ENCODE measurements at regions not wholly inside any gene's neighbourhood (a gene's known extent, or its start where the extent isn't known, plus 50 kb on each side); places are given as distances from the start of the nearest gene placed in this dataset.
A peak's percentile ranks its signal among the peaks of the same experiment; 100 is the strongest.

DNA sequence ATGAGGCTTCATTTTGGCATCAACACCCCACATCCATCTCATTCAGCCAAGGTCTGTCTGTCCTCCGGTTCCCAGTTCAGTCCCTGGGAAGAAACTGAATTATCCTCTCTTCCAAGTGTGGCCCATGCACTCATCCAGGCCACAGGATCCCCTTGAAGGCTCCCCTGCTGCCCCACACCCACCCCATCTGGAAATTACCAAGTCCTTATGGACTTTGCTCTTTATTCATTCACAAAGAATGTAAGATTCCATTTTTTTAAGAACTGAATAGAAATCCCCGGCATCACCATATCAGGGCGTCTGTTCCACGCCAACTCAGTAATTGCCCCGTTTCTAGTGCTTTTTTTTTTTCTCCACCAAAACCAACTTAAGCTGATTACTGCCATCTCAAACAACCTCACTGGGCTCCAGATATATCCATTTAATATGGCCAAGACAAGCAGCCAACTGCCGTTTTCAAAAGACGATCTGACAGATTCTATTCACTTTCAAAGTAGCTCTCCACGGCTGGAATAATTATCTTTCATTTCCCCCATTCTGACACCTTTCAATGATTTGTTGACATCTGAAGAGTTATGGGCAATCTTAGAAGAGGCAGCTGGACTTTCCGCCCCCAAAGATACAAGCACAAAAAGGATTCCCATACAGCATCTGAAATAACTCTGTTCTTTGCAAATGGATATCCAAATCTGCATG is 55.9 kb downstream of the OLIG1 start:
- Histone ChIP-seq H3K79me2 (ENCODE audit: insufficient read depth) (no peaks in the 10 kb centered on the region), H2AFZ (no peak overlapping the region), H3K9ac (no peak overlapping the region), H3K36me3 (ENCODE audit: low read depth) (no peaks in the 10 kb centered on the region), H3K4me3 (no peak overlapping the region), H3K9me2 (ENCODE audit: insufficient read depth) (no peaks in the 10 kb centered on the region), H3K4me1 (ENCODE audit: insufficient read depth) (no peaks in the 10 kb centered on the region), H3K27me3 (replicated peaks; ENCODE audit: insufficient read depth) (peaks cover 43% of the 10 kb centered on the region), H4K20me1 (ENCODE audit: insufficient read depth) (no peaks in the 10 kb centered on the region), H3K9me3 (ENCODE audit: low read depth) (no peaks in the 10 kb centered on the region), H3K4me2 (ENCODE audit: unreplicated experiment) (no peak overlapping the region), H3F3A (ENCODE audit: insufficient read depth) (no peaks in the 10 kb centered on the region), H3K27ac (no peak overlapping the region)
- DNase-seq = no peak
- 53 to 58% methylated on average over 8 to 9 of the region's 9 CpGs for WGBS, 2 experiments (ENCODE audit: low coverage in 1 of 2, low lambda C conversion rate in 2 of 2, missing lambda C conversion rate in 2 of 2)
- in situ Hi-C loops (cut with MboI) = no loop called here
- TF ChIP-seq EZH2phosphoT487 (IDR thresholded peaks at IDR 0.05; ENCODE audit: insufficient read depth, low read depth) = no peak
- TF ChIP-seq EZH2 (IDR thresholded peaks at IDR 0.05; ENCODE audit: insufficient read depth, poor library complexity, severe bottlenecking) = no peak

DNA sequence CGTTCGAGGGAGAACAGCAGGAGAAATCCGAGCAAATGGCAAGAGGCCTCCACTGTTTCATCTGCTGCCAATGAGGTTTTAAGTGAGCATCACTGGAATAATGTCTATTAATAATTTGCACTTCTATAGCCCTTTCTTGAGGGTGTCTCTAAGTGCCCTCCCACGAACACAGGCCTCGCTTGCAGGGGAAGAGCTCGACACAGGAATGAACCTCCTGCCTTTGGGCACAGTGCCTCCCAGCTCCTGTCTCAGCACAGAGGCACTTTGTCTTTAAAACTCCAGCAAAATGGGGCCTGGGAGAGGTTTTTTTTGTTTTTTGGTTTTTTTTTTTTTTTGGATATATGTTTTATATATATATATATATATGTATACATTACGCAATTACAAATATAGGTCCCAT is 56.6 kb downstream of the OLIG1 start:
- Histone ChIP-seq H3F3A (ENCODE audit: insufficient read depth) (no peaks in the 10 kb centered on the region), H3K4me3 (no peak overlapping the region), H3K4me1 (ENCODE audit: insufficient read depth) (no peaks in the 10 kb centered on the region), H2AFZ (no peak overlapping the region), H3K79me2 (ENCODE audit: insufficient read depth) (no peaks in the 10 kb centered on the region), H3K27ac (no peak overlapping the region), H3K9me2 (ENCODE audit: insufficient read depth) (no peaks in the 10 kb centered on the region), H3K9me3 (ENCODE audit: low read depth) (no peaks in the 10 kb centered on the region), H3K27me3 (replicated peaks; ENCODE audit: insufficient read depth) (peaks cover 45% of the 10 kb centered on the region), H3K9ac (no peak overlapping the region), H3K4me2 (ENCODE audit: unreplicated experiment) (no peak overlapping the region), H4K20me1 (ENCODE audit: insufficient read depth) (no peaks in the 10 kb centered on the region), H3K36me3 (ENCODE audit: low read depth) (no peaks in the 10 kb centered on the region)
- in situ Hi-C loops (cut with MboI) = no loop called here
- TF ChIP-seq EZH2 (IDR thresholded peaks at IDR 0.05; ENCODE audit: insufficient read depth, poor library complexity, severe bottlenecking) (no peak), EZH2phosphoT487 (IDR thresholded peaks at IDR 0.05; ENCODE audit: insufficient read depth, low read depth) (no peak)
- DNase-seq = no peak
- 61 to 63% methylated on average over 7 of the region's 7 CpGs for WGBS, 2 experiments (ENCODE audit: low coverage in 1 of 2, low lambda C conversion rate in 2 of 2, missing lambda C conversion rate in 2 of 2)

DNA sequence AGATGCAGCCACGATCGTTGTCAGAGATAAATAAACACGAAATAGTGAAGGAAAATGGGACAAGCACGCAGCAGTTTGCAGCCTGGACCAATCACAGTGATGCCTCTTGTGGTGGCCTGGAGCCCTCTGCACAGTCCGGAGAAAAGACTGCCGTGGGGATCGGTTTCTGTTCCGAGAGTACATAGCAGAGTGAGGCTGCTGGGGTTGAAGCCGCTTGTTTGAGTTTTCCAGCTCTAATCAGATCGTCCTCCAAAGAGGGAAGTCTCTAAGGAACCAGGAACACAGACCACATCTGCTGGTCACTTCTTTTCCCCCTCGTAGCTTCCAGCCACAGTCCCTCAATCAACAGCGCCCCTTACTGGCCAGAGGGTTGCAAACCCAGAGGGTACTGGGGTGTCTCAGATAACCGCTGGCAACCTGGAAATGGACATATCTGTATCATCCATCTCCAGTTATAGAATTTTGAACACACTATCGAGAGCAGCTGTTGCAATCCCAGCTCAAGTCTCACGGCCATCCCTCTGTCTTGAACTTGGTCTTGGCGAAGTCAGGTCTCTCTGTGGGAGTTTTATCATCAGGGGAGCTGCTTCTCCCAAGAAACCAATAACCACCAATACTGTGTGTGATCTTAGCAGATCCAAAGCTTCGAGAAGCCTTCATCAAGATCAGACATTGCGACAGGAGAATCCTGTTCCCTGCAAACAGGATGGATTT is 57.4 kb downstream of the OLIG1 start:
- Histone ChIP-seq H3K9ac (no peak overlapping the region), H3K4me2 (ENCODE audit: unreplicated experiment) (peak overlapping the region; percentile 88), H3K27ac (no peak overlapping the region), H3K4me1 (ENCODE audit: insufficient read depth) (no peaks in the 10 kb centered on the region), H3K9me3 (ENCODE audit: low read depth) (no peaks in the 10 kb centered on the region), H3K27me3 (replicated peaks; ENCODE audit: insufficient read depth) (peaks cover 49% of the 10 kb centered on the region), H3K4me3 (peak overlapping the region; percentile 67), H3K79me2 (ENCODE audit: insufficient read depth) (no peaks in the 10 kb centered on the region), H2AFZ (peak overlapping the region; percentile 62), H3K36me3 (ENCODE audit: low read depth) (no peaks in the 10 kb centered on the region), H4K20me1 (ENCODE audit: insufficient read depth) (no peaks in the 10 kb centered on the region), H3K9me2 (ENCODE audit: insufficient read depth) (no peaks in the 10 kb centered on the region), H3F3A (ENCODE audit: insufficient read depth) (no peaks in the 10 kb centered on the region)
- peak; percentile 76 for DNase-seq
- TF ChIP-seq EZH2phosphoT487 (IDR thresholded peaks at IDR 0.05; ENCODE audit: insufficient read depth, low read depth) (no peak), EZH2 (IDR thresholded peaks at IDR 0.05; ENCODE audit: insufficient read depth, poor library complexity, severe bottlenecking) (no peak)
- in situ Hi-C loops (cut with MboI) = no loop called here
- 4% methylated on average over 18 of the region's 18 CpGs for WGBS, 2 experiments (ENCODE audit: low coverage in 1 of 2, low lambda C conversion rate in 2 of 2, missing lambda C conversion rate in 2 of 2)

DNA sequence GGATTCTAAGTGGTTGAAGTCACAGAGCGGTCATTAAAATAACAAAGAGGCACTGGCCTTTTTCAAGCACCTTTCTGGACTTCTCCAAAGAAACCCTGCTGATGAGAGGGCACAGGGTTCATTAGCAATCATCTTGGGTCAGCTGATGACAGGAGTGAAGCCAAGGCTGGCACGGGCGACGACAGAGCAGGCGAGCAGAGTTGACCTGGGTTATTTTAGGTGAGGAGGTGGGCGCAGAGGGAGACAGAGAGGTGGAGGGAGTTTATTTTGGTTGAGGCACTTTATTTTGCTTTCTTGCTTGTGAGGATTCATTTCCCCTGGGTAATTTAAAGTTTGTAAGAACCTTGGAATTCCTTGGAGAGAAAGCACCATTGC is 57.9 kb downstream of the OLIG1 start:
- in situ Hi-C loops (cut with MboI) = no loop called here
- no peaks in the 10 kb centered on the region for H3K36me3 ChIP-seq (ENCODE audit: low read depth)
- H3K4me2 ChIP-seq (ENCODE audit: unreplicated experiment) = no peak overlapping the region
- no peak overlapping the region for H2AFZ ChIP-seq
- H3K79me2 ChIP-seq (ENCODE audit: insufficient read depth) = no peaks in the 10 kb centered on the region
- no peak overlapping the region for H3K27ac ChIP-seq
- no peaks in the 10 kb centered on the region for H4K20me1 ChIP-seq (ENCODE audit: insufficient read depth)
- no peaks in the 10 kb centered on the region for H3K9me2 ChIP-seq (ENCODE audit: insufficient read depth)
- no peak overlapping the region for H3K9ac ChIP-seq
- no peaks in the 10 kb centered on the region for H3F3A ChIP-seq (ENCODE audit: insufficient read depth)
- 25 to 31% methylated on average over 6 of the region's 6 CpGs for WGBS, 2 experiments (ENCODE audit: low coverage in 1 of 2, low lambda C conversion rate in 2 of 2, missing lambda C conversion rate in 2 of 2)
- H3K4me3 ChIP-seq = no peak overlapping the region
- DNase-seq = no peak
- H3K9me3 ChIP-seq (ENCODE audit: low read depth) = no peaks in the 10 kb centered on the region
- TF ChIP-seq EZH2 (IDR thresholded peaks at IDR 0.05; ENCODE audit: insufficient read depth, poor library complexity, severe bottlenecking) (no peak), EZH2phosphoT487 (IDR thresholded peaks at IDR 0.05; ENCODE audit: insufficient read depth, low read depth) (no peak)
- H3K4me1 ChIP-seq (ENCODE audit: insufficient read depth) = no peaks in the 10 kb centered on the region
- peaks cover 48% of the 10 kb centered on the region for H3K27me3 ChIP-seq (replicated peaks; ENCODE audit: insufficient read depth)
